Amygdala (tissue), 56 donors: ENCODE measurements at regions not wholly inside any gene's neighbourhood (a gene's known extent, or its start where the extent isn't known, plus 50 kb on each side); places are given as distances from the start of the nearest gene placed in this dataset.

ENCODE experiments used
- DNase-seq, 56 donors: peaks; one replicate each; lab custom pipeline; 2025; lab: John Stamatoyannopoulos, UW

DNA sequence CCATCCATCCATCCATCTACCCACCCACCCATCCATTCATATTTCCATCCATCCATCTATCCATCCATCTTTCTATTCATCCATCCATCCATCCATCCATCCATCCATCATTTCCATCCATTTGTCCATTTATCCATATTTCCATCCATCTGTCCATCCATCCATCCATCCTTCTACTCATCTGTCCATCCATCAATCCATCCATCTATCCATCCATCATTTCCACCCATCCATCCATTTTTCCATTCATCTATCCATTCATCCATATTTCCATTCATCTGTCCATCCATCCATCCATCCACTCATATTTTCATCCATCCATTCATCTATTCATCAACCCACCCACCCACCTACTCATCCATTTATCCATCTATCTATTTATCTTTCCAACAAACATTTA, 229.6 kb downstream of the TEX29 start:
- DNase-seq, result no peak

DNA sequence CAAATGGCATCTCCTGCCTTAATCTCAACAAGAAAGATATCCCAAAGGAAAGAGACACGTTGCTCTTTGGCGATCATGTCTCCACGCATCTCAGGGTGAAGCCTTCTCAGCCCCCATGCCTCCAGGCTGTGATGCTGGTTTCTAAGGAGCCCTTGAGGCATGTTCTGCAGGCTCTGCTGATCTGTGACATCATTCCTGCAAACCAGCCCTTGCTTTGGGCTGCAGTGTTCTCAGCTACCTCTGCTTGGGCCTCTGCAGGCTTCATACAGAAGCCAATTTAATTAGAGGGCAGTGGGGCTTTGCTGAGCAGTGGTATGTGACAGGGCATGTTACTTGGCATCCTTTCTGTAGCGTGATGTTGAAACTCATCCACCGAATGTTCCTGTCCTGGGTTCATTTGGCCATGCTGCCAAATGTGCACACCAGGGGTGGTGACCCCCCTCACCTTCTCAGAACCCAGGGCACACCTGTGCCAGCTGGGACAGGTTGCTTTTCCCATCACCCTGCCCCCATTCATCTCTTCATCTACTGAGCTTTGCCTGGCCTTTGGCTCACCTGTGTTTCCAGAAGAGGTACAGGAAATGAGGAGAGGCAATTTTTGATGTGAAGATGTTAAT, 230.9 kb downstream of the TEX29 start:
- no peak for DNase-seq

DNA sequence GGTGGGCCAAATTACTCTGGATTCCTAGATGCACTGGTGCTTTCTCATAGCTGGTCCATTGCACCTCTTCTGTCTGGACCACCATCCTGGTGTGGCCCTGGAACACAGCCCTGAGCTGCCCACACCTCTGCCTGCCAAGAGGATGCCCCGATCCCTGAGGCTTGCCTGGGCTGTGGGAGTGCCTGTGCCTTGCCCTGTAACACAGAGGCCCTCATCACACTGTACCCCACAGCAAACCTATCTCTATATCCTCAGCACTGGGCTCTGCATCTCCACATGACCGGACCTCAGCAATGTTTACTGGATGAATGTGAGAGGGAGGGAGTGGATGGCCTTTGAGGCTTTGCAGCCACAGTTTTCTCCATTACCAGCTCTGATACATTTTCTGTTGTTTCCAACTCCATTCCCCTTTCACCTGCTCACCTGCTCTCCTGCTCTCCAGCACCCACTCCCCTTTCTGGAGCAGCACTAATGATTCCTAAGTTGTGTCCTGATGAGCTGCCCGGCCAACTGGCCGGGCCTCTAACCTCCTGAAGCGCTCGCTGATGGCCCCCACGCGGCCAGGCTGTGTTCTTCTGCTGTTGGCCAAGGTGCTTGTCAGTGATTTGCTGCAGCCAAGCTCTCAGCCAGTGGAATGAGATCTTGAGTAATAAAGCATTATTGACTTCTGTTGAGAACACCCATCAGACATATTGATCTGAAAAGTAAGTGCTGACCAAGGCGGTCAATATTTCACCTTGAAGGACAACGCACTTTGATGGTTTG, 232.6 kb downstream of the TEX29 start:
- DNase-seq, result no peak

DNA sequence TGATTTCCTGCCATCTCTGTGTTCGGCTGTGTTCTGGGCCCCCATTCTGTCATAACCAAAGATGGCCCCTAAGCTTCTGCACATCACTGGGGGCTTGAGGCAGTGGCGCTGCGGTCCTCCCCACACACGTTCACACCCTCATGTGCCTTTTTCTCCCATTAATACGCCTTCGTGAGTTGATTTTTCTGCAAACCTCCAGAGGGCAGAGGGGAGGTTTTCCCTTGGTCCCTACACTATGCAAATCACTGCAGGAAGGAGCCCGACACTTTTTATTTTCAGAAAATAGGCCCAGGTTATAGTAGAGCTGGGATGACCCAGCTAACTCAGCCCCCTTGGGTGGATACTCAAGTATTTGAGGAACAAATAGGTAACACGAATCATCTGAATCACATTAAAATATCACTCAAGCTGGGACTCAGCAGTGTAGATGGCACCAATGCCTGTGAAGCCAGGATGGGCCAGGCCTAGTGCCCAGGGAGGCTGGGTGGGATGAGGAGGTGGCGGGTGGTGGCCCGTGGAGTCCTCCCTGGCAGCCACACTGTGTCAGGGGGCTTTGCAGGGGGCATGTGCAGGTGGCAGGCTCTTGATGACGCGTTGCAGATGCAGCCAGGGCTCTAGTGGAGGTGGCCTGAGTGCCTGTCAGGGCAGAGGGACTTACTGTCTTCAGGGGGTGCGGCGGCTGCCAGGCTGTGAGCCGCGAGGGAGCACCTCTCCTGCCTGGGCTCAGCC, 234.3 kb downstream of the TEX29 start:
- DNase-seq, result no peak

DNA sequence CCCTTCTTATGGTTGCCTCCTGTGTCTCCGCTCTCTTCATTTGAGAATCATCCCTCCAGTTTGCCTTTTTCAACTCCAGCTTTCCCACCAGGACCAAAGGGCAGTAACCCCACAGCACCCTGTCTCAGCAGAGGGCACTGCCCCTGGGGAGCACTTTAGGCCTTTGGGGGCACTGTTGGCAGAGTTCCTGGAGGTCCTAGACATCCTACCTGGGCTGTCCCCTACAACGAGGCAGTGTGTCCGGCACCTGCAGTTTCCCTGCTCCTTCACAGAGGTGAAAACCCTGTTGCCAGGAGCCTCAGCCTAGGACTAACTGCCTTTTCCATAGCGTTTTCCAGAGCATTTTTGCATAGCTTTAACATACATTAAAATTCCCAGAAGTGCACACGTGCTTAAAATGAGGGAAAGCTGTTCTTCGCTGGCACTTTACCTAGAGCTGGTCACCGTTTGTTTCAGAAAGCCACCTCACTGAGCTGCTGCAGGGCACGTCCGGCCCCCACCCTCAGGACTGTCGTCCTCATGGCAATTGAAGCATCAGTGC, 234.9 kb downstream of the TEX29 start:
- DNase-seq, result no peak

DNA sequence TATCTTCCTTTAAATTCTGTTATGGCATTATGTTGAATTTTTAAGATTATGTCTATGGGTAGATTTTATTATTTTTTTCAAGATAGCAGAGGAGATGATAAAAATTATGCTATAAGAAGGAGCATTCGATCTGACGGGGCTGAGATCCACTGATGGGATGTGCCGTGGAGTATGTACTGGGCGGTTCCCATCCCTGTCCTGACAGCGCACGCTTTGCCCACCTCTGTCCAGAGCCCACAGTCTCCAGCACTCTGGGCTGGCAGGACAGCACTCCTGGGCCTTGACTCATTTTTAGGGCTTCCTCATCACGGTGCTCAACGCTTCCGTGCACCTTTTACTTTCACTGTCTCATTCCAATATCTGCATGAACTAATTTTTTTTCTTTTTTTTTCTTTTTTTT, 235.5 kb downstream of the TEX29 start:
- DNase-seq, result no peak

DNA sequence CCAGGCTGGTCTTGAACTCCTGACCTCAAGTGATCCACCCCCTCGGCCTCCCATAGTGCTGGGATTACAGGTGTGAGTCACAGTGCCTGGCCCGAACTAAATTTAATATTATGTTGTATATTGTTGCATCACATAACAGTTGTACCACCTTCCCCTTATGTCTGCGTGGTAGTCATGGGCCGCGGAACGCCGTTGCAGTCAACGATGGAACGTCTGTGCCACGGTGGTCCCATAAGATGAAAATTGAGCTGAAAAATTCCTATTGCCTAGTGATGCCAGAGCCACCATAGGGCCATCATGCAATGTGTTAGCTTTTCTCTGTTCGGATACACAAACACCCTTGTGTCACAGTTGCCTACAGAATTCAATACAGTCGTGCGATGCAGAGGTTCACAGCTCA, 236.1 kb downstream of the TEX29 start:
- DNase-seq, result no peak

DNA sequence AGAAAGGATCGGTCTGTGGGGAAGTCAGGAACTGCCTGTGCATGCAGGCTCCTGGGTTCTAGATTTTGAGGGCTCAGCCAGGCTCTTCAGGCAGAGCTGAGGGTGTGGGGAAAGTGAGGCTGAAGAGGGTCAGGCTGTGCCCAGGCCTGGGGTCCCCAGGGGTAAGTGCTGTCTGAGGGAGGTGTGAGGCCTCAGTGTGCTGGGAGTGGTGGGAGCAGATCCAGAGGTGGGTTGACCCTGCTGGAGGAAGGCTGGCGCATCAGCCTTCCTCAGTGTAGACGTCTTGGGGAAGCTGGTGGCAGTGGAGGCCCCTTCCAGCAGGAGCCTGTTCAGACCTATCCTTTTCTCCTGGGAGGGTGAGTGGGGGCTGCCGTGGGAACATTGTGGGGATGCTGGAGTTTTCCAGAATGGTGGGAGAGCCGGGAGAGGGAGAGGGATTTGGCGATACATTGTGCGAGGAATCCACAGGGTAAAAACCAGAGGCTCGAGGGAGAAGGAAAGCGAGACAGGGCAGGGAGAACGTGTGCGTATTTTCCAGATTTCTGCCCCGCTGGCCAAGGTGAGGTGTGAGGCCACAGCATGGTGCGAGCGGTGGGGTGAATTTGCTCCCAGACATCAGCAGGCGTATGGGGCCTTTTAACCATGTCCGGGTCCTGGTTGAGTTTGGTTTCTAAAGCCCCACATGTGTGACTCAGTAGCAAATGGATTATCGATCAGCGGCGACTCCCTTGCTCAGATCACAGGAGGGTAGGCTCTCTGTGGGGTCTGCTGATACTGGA, 237.7 kb downstream of the TEX29 start:
- no peak for DNase-seq

DNA sequence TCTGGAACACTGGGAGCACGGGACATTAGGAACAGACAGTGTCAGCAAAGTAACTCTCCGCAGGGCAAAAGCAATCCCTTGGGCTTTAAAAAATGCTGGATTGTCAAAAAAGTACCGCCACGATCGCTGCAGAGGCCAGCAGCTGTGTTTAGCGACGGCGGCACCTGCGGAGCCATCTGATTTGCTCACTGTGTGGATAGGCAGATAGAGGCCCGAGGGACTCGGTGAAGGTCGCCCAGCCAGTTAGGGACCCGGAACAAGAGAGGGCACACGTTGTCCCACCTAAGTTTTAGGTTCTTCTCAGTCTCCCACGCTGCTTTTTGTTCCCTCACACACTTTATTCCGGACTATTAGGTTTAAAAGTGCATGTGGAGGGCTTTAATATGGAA, 238.3 kb downstream of the TEX29 start:
- no peak for DNase-seq

DNA sequence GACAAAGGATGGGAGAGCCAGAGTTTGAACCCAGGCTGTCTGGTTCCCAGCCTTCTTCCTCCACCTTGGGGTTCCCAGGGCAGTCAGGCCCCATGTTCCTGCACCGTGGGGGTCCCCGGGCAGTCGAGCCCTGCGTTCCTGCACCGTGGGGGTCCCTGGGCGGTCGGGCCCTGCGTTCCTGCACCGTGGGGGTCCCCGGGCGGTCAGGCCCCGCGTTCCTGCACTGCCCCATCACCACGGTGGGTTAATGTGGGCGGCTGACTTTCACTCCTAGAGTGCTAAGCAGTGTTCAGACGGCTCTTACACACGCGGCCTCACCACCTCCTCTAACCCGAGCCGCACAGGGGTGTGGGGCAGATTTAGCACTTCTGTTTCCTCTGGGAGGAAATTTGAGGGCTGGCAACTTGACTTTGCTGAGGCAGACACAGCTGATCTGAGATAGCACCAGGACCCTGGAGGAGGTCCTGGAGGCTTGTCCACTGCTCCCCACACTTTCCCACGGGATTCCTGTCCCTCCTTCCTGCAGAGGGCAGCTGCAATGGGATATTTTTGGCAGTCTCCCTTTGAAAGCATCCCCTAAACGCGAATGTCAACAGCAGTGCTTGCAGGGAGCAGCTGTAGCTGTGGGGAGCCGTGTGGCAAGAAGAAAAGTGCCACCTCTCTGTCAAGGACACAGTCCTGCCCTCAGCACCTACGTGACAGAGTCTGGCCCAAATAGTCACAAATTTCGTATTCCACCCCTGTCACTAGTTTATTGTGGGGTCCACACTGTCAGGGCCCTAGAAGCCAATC, 239.4 kb downstream of the TEX29 start:
- no peak for DNase-seq

DNA sequence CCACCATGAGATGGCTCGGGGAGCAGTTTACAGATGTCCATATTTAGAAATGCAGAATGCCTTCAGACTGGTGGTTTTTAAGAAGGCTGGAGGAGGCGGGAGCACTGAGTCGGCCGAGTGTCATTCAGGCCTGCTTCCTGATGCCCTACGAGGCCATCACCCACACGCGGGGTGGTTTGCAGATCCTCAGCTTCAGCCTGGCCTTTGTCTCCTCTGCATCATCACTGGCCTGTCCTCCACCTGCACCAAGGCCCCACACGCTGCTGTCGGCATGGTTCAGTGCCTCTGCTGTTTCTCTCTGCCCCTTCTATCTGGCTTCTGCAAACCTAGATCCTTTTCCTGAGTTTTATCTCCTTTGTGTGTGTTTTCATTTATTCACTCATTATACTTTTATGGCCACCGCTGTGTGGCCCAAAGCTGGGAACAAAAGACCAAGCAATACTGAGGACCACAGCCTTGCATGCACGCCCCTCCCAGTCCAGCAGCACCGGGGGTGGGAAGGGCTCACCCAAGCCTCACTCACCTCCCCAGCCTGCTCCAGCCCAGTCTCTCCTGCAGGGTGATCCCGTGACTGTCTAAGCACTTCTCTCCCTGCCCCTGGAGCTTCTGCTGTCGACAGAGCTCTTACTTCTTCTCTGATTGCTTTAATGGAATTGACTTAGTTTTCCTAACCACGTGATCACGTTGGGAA, 240.8 kb downstream of the TEX29 start:
- no peak for DNase-seq

DNA sequence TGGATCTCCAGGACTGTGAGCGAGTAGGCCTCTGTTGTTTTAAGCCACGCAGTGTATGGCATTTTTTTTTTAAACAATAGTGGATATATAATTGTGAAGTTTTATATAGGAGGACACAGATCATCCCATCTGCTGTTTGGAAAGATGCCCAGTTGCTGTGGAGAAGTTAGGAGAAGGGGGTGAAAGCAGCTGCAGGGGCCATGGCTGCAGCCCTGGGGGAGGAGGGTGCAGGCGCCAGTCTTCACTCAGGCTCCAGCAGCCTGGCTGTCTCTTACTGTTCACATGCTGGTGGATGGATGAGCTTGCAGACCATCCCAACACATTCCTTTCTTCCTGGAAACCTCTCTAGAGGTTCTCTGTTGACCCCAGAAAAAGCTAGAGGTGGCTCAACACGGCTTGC, 242.3 kb downstream of the TEX29 start:
- peak in 1 of 56 donors; percentile 9 for DNase-seq

DNA sequence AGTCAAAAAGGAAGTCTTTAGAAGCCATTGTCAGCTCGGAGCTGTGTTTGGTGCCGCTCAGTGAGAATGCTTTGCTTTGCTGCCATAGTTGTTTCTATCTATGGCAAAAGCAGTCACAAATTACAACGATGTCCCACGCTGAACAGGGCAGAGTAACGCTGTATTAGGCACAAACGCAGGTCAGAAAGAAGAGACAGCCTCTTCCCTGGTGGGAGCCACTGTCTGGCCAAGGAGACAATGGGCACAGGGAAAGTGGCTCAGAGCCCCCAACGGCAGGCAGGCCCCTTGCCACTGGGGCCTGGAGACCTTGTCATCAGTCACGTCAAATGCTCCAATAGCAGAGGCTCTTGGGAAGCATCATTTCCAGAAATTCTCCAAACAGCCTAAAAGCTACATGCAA, 244.2 kb downstream of the TEX29 start:
- no peak for DNase-seq

DNA sequence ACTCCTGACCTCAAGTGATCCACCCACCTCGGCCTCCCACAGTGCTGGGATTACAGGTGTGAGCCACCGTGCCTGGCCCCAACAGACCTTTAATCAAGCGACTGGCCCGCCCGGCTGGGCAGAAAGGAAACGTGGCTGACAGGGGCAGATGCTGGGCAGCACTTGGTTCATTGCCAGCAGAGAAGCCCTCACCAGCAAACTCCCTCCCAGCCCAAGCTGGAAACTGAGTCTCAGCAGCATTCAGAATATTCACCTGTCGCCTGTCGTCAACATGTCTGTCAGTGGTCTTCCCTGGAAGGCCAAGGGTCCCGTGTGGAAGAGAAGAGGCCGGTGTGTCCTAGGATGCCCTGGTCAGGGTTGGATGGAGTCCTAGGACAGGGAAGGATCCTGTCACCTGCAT, 245.0 kb downstream of the TEX29 start:
- no peak for DNase-seq

DNA sequence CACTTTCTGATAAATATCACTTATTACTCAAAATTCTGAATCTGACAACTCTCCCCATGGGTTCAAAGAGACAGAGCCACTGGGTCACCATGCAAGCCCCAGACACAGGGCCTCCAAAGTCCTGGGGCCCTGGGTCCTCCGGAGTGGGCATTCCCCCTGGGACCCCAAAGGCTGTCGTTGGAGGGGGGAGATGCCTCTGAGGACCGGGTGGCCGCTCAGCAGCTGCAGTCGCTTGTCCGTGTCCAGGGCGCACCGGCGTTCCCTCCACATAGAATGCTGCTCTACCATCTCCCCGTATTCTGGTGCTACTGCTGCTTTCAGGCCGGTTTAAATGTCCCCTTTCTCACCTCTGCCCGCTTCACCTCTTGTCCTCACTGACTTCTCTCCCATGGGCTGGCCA, 246.1 kb downstream of the TEX29 start:
- DNase-seq, result no peak

DNA sequence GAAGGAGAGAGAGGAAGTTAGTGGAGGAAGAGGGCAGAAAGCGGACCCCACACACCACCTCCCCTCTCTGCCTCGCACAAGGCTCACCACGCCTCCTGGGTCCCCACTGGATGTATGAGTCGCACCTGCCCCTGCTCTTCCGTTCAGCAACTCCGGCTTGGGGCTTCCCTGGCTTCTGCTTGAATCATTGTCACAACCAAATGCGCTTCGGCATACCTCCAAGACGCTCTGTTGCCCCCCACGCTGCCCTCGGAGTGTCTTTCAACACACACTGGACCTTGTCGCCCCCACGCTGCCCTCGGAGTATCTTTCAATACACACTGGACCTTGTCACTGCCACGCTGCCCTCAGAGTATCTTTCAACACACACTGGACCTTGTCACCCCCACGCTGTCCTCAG, 247.2 kb downstream of the TEX29 start:
- DNase-seq, result no peak

DNA sequence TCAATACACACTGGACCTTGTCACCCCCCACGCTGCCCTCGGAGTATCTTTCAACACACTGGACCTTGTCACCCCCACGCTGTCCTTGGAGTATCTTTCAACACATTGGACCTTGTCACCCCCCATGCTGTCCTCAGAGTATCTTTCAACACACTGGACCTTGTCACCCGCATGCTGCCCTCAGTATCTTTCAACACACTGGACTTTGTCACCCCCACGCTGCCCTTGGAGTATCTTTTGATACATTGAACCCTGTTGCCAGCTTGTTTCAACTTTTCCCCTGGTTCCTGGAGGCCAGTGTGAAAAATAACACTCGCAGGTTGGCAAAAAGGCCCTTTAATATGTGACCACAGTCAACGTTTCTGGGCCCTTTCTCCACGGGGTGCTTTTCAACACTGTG, 247.8 kb downstream of the TEX29 start:
- no peak for DNase-seq

DNA sequence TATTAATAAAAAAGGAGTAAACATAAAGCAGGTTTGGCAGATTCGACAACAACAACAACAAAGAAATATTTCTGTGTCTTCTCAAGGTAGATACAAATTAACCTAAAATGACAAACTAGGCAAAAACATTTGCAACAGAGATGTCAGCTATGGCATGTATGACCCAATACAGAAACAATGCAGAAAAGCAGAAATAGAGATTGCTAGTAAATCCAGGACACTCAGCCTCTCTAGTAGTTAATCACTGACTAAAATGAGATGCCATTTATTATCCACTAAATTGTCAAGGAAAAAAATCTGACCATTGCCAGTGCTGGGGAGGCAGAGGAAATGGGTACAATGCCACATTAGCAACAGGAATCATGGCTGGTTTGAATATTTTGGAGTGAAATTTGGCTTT, 250.5 kb downstream of the TEX29 start:
- no peak for DNase-seq

DNA sequence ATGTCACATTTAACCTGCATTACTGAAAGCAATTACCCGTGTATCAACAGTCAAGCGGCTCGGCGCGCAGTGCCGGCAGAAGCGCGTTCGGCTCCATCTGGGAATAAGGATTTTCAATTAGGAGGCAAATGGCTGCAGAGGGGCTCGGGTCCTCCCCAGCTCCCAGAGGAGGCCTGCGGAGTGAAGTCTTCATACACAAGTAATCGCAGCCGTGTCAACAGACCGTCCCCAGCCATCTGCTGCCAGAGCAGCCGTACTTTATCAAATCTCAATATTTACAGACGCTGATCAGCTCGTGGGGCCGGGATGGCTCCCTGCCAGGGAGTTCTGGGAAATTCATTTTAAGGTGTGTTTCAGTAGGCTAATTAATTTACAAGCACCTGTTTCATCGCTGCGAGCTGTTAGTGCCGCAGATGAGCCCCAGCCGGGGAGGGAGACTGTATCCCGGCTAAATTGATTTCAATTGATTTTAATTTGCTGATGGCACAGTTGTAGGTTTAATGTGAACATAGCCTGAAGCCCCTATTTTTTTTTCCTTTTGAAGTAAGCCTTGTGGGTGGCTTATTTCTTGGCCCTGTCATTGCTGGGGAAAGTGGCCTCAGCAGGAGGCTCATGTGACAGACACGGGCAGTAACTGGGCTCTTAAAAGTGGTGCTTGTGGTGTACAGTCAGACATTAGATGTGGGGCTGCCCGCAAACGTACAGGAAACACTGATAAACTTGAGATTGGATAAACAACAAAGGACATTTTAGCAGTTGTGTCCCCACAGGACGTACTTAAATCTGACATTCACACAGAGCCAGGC, 252.7 kb downstream of the TEX29 start:
- DNase-seq, result no peak
